OCI-LY3 (cell line): ENCODE measurements at regions not wholly inside any gene's neighbourhood (a gene's known extent, or its start where the extent isn't known, plus 50 kb on each side); places are given as distances from the start of the nearest gene placed in this dataset.
"Not testable (repeated sequence)": the region's sequence is repeated elsewhere in the genome, so short reads cannot be mapped to it uniquely, and the experiment has no call there.

ENCODE experiments used
- H2AFZ ChIP-seq: fragments of 200-600, 300-600 bp; shearing (Covaris generic); 2 replicates; pipeline ENCODE4 v1.6.0; 2014; ENCODE audit warnings: antibody characterized with exemption, low read depth, low read length
- H3K27ac ChIP-seq: fragments of 200-600, 300-600 bp; sonication (generic); 2 replicates; pipeline ENCODE4 v1.5.1; 2014; ENCODE audit warnings: mild to moderate bottlenecking, low read length, moderate library complexity, mixed read lengths
- H3K27me3 ChIP-seq: fragments of 200-600, 300-600 bp; sonication (generic); 2 replicates; pipeline ENCODE4 v1.6.1; 2014; ENCODE audit warnings: low read depth, low read length, mixed read lengths
- H3K36me3 ChIP-seq: fragments of 200-600, 300-600 bp; sonication (generic); replicated peaks from 2 replicates; pipeline ENCODE3; 2014; ENCODE audit warnings: low read depth, low read length, mixed read lengths
- H3K4me1 ChIP-seq: fragments of 300-600, 200-600 bp; sonication (generic); 2 replicates; pipeline ENCODE4 v1.6.1; 2014; ENCODE audit warnings: low read length, mixed read lengths
- H3K4me2 ChIP-seq: fragments of 200-600, 300-600 bp; sonication (generic); 2 replicates; pipeline ENCODE4 v1.6.1; 2014; ENCODE audit warnings: low read length, mixed read lengths
- H3K4me3 ChIP-seq: fragments of 300-600, 200-600 bp; sonication (generic); 2 replicates; pipeline ENCODE4 v1.5.1; 2014; ENCODE audit warnings: antibody characterized with exemption, mild to moderate bottlenecking, low read length, moderate library complexity
- H3K79me2 ChIP-seq: fragments of 300-600, 200-600 bp; shearing (Covaris generic); 2 replicates; pipeline ENCODE4 v1.6.1; 2014; ENCODE audit warnings: mild to moderate bottlenecking, low read length, mixed read lengths
- H3K9ac ChIP-seq: fragments of 300-600, 200-600 bp; shearing (Covaris generic); 2 replicates; pipeline ENCODE4 v1.6.0; 2014; ENCODE audit warnings: mild to moderate bottlenecking, low read length, moderate library complexity
- H3K9me3 ChIP-seq: fragments of 200-600, 300-600 bp; shearing (Covaris generic); 2 replicates; pipeline ENCODE4 v1.6.1; 2014; ENCODE audit warnings: low read length, mixed read lengths; ENCODE audit not compliant: insufficient read depth
- H4K20me1 ChIP-seq: fragments of 200-600, 300-600 bp; sonication (generic); 2 replicates; pipeline ENCODE4 v1.6.1; 2016; ENCODE audit warnings: low read length, mixed read lengths; ENCODE audit not compliant: insufficient read depth
- CTCF ChIP-seq: fragments of 200-600, 300-600 bp; sonication (generic); IDR thresholded peaks from 2 replicates; pipeline ENCODE4 v1.5.1; 2014; ENCODE audit warnings: antibody characterized with exemption, low read length, low read depth
- EZH2phosphoT487 ChIP-seq: fragments of 200-600 bp; shearing (Covaris generic); IDR thresholded peaks from 2 replicates; pipeline ENCODE4 v1.6.1; 2018; ENCODE audit warnings: antibody characterized with exemption, mixed run types, low read depth

- H3K79me2 ChIP-seq, result no peaks in the 10 kb centered on the region
- H2AFZ ChIP-seq, result no peak overlapping the region
- H3K27ac ChIP-seq, result no peak overlapping the region
- no peak overlapping the region for H3K9ac ChIP-seq
- H3K4me2 ChIP-seq, result no peak overlapping the region
- peaks cover 13% of the 10 kb centered on the region for H3K9me3 ChIP-seq
- no peaks in the 10 kb centered on the region for H3K36me3 ChIP-seq
- H3K4me1 ChIP-seq, result no peaks in the 10 kb centered on the region
- H3K4me3 ChIP-seq, result no peak overlapping the region
- TF ChIP-seq EZH2phosphoT487 (no peak), CTCF (no peak)
- H3K27me3 ChIP-seq, result no peaks in the 10 kb centered on the region
- H4K20me1 ChIP-seq, result no peaks in the 10 kb centered on the region
Observed at GRCh38 chr21:8997011-8997440, 1524.4 kb upstream of the TPTE start.

- H3K79me2 ChIP-seq, H3K27me3 ChIP-seq, H4K20me1 ChIP-seq, H3K9ac ChIP-seq, H3K27ac ChIP-seq, H3K4me2 ChIP-seq, H3K36me3 ChIP-seq, H3K4me1 ChIP-seq, H3K4me3 ChIP-seq, H2AFZ ChIP-seq: not testable (repeated sequence)
- H3K9me3 ChIP-seq, result peaks cover 12% of the 10 kb centered on the region
Observed at GRCh38 chr21:8997443-8998390, 1523.7 kb upstream of the TPTE start.

GRCh38 chr21:8998480-8998879 is 1522.9 kb upstream of the TPTE start:
- H3K9me3 ChIP-seq, result not testable (repeated sequence)

GRCh38 chr21:8998946-8999681 is 1522.3 kb upstream of the TPTE start:
- no peaks in the 10 kb centered on the region for H4K20me1 ChIP-seq
- H3K27ac ChIP-seq, result no peak overlapping the region
- TF ChIP-seq CTCF (no peak), EZH2phosphoT487 (no peak)
- H3K27me3 ChIP-seq, result no peaks in the 10 kb centered on the region
- H3K9me3 ChIP-seq, result peaks cover under 1% of the 10 kb centered on the region; the same call in 1 of the 2 replicates
- no peak overlapping the region for H3K9ac ChIP-seq
- H3K4me2 ChIP-seq, result no peak overlapping the region
- no peaks in the 10 kb centered on the region for H3K36me3 ChIP-seq
- no peak overlapping the region for H2AFZ ChIP-seq
- H3K4me1 ChIP-seq, result no peaks in the 10 kb centered on the region
- no peaks in the 10 kb centered on the region for H3K79me2 ChIP-seq
- no peak overlapping the region for H3K4me3 ChIP-seq

More at GRCh38 chr21:8998480-8998879, 1522.9 kb upstream of the TPTE start:
- not testable (repeated sequence) for H2AFZ ChIP-seq, H3K4me1 ChIP-seq, H3K36me3 ChIP-seq, H3K27me3 ChIP-seq, H3K4me3 ChIP-seq, H3K27ac ChIP-seq, H3K4me2 ChIP-seq, H4K20me1 ChIP-seq, H3K9ac ChIP-seq, H3K79me2 ChIP-seq

- not testable (repeated sequence) for H2AFZ ChIP-seq, H3K27ac ChIP-seq, H3K9ac ChIP-seq, H4K20me1 ChIP-seq, H3K36me3 ChIP-seq, H3K4me1 ChIP-seq, H3K4me3 ChIP-seq, H3K9me3 ChIP-seq, H3K79me2 ChIP-seq, H3K4me2 ChIP-seq, H3K27me3 ChIP-seq
Observed at GRCh38 chr21:9000132-9000531, 1521.3 kb upstream of the TPTE start.

- H3K4me2 ChIP-seq, H3K27me3 ChIP-seq, H3K9me3 ChIP-seq, H3K9ac ChIP-seq, H4K20me1 ChIP-seq, H2AFZ ChIP-seq, H3K36me3 ChIP-seq, H3K4me3 ChIP-seq, H3K79me2 ChIP-seq, H3K4me1 ChIP-seq, H3K27ac ChIP-seq: not testable (repeated sequence)
Observed at GRCh38 chr21:9000671-9001070, 1520.7 kb upstream of the TPTE start.

- H3K9ac ChIP-seq, H3K27ac ChIP-seq, H3K9me3 ChIP-seq, H3K4me2 ChIP-seq, H3K4me1 ChIP-seq, H3K36me3 ChIP-seq, H3K79me2 ChIP-seq, H2AFZ ChIP-seq, H3K4me3 ChIP-seq, H3K27me3 ChIP-seq, H4K20me1 ChIP-seq: not testable (repeated sequence)
Observed at GRCh38 chr21:9001890-9002663, 1519.3 kb upstream of the TPTE start.
